ENCODE measurements at regions not wholly inside any gene's neighbourhood (a gene's known extent, or its start where the extent isn't known, plus 50 kb on each side); places are given as distances from the start of the nearest gene placed in this dataset.

DNA sequence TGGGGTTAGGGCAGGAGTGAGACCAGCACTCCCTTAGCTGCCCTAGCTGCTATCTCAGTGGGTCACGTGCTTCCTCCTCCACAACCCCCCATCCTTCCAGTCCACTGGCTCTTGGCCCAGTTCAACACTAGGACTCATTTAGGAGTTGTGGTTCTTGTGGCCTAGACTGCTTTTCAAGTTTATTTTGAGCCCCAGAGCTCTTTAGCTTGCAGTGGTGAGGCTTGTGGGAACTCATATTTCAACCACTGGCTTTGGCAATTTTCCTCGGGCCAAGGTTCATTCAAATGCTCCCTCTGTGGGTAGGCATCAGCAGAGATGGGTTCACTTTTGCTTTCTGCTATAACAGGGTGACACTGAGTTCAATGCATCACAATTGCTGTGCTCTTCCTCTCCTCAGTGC lies 436.2 kb upstream of the SLITRK5 start:
- TF ChIP-seq, protein P1, sequence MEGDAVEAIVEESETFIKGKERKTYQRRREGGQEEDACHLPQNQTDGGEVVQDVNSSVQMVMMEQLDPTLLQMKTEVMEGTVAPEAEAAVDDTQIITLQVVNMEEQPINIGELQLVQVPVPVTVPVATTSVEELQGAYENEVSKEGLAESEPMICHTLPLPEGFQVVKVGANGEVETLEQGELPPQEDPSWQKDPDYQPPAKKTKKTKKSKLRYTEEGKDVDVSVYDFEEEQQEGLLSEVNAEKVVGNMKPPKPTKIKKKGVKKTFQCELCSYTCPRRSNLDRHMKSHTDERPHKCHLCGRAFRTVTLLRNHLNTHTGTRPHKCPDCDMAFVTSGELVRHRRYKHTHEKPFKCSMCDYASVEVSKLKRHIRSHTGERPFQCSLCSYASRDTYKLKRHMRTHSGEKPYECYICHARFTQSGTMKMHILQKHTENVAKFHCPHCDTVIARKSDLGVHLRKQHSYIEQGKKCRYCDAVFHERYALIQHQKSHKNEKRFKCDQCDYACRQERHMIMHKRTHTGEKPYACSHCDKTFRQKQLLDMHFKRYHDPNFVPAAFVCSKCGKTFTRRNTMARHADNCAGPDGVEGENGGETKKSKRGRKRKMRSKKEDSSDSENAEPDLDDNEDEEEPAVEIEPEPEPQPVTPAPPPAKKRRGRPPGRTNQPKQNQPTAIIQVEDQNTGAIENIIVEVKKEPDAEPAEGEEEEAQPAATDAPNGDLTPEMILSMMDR (IDR thresholded peaks at IDR 0.05): no peak
- TF ChIP-seq POLR2A (IDR thresholded peaks at IDR 0.05): no peak

Data from transverse colon (tissue), 3 donors.